ENCODE measurements at regions not wholly inside any gene's neighbourhood (a gene's known extent, or its start where the extent isn't known, plus 50 kb on each side); places are given as distances from the start of the nearest gene placed in this dataset.
"Not testable (repeated sequence)": the region's sequence is repeated elsewhere in the genome, so short reads cannot be mapped to it uniquely, and the experiment has no call there.

DNA sequence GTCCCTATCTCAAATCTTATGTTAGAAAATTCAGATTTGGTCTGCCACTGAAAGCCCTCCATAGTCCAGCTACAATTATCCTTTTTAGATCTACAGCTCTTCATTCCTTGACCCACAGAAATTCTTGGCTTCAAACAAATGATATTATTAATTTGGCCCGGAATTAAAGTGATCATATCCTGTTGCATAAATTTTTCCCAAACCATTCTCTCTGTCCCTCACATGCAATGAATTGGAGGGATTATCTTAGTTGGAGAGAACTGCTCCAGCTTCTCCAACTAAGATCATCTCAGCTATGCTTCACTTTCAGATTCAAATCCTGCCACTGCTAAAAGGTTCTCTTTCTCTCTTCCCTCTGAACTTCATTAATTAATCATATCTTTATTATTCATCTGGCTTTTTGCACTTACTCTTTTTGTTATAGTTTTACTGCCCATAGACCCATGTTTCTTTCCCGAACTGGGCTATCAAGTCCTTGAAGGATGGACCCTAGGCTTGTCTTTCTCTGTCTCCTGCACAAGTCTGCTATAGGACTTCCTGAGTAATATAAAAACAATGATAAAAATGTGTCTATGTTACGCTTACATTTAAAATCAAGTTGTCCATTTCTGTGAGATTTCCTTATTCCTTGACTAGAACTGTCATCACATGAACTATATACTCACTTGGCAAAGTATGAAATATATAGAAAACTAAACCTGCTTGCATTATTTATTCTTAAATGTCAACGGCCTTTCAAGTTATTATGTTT lies 493.9 kb upstream of the MARCKS start:
- DNase-seq = no peak

- DNase-seq = no peak
These were observed 493.3 kb upstream of the MARCKS start for GRCh38 chr6:113363866-113364265.

DNA sequence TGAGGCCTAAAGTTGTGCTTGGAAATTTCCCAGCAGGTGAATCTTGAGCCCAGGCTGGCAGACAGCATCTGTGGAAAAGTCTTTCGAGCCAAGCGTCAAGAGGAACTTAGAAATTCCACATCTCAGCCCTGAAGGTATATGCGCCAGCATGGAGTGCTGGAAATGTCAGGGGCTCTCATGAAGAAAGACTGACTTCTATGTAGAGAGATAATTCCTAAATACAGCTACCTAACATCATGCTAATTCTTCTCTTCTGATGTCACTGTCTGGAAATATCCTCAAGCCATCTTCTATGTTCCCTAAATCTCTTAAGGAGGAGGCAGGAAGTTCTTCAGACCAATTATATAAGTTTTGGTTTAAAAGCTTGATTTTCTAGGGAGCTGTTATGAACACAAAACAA lies 492.4 kb upstream of the MARCKS start:
- DNase-seq = no peak

DNA sequence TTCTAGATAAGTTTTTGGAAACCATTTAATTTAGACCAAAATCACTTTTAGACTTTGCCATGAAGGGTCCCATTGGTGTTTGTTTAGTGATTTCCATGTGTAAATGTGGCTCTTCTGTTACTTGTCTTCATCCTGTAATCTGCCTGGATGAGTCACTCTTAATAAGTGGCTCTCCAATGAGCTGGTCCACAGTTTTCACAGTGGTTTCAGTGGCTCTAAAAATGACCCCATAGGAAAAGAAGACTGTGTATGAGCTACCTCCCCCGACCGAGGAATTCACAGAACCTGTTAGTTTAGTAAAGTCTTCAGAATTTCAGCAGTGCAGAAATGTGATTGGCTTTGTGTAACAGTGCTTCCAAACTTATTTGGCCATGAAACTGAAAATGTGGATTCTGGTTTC lies 492.0 kb upstream of the MARCKS start:
- DNase-seq = no peak

- no peak for DNase-seq
These were observed 490.6 kb upstream of the MARCKS start for GRCh38 chr6:113366505-113366904.

DNA sequence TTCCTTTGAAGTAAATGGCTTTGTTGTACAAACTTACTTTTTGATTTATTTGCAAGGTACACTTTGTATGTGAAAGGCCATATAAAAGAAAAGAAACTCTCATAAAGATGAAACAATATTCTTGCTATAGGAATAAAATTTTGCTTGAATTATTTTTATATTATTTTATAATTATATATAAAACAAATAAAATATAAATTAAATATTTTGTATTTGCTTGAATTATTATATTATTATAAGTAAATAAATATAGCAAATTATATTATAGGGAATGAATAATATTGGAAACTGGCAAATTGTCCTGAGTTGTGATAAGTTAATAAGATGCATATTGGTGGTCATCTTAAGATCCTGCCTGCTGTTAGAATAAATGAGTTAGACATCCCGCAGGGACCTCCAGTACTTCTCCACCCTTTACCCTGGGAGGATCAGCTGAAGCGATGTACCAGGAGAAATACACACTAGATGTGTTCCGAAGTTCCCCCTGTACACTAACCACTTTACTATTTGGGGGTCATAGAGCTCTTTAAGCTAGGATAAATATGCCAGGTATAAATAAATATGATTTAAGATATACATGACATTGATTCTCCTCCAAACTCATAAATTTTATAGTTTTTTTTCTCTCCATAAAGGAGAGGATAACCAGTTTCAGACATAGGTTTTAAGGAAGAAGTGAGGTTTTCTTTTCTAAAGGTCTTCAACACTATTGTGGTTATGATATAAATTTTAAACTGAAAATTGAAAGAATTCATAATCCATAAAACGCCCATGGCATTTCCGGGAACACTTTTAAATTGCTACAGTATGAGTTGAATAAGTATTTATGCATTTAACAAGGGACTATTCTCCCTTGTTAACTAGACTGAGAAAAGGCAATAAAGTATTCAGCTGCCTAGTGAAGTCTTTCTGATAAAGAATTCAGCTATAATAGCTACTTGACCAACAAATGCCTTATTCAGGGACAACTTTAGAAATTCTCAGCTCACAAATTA lies 486.3 kb upstream of the MARCKS start:
- no peak for DNase-seq

GRCh38 chr6:113375466-113375865 lies 481.7 kb upstream of the MARCKS start:
- DNase-seq = not testable (repeated sequence)

DNA sequence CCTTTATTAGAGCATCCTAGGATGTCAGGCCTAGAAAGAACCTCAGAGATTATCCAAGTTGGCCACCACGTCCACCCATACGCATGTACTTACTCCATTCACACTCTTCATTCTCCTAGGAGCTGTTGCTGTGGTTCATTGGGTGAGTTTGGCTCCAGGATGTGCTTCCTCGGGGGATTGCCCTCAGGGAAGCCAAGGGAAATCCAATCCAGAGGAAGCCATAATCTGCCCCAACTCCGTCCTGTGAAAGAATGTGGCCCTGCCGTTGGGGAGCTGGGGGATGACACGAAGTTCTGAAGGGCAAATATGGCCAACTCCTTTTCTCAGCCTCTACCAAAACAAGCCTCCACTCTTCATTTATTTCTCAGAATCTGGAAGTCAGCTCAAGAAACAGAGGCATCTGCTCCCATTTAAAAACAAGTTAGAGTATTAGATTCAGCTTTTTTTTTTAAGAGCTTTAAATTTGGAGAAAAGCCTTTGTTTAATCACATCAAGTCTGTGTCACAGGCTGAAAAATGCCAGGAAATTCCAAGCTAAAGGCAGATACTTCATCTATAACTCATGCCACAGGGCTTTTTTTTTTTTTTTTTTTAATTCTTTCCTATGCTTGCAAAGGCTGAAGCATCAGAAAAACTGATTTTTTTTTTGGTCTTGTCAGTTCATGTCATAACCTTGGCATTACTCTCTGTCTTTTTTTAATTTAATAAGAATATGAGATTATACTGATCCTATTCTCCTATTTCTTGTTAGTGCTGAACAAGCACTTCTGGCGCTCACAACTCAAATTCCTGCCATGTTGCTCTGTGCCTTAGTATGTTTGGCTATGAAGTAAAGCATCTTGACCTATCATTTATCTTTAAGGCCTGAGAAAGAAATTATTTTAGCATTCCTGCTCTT lies 480.9 kb upstream of the MARCKS start:
- DNase-seq = no peak

- DNase-seq = no peak
These were observed 480.3 kb upstream of the MARCKS start for GRCh38 chr6:113376847-113377165.

- no peak for DNase-seq
These were observed 479.7 kb upstream of the MARCKS start for GRCh38 chr6:113377362-113377942.

DNA sequence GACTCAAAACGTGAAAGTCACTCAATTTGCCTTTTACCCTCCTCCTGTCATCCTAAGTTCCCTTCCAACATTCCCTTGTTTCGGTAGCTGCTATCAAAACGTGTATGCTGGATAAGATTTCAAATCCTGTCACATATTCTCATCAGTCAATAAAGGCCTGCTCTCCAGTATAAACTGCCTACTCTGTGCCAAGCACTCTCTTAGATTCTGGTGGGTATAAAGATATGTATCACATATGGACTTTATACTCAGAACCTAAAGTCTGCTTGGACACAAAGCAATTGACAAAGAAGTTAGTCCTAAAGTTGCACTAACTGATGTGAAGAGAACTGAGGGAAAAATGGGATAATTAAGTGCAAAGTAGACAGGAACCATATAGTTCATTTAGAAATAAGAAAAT lies 476.6 kb upstream of the MARCKS start:
- DNase-seq = no peak

DNA sequence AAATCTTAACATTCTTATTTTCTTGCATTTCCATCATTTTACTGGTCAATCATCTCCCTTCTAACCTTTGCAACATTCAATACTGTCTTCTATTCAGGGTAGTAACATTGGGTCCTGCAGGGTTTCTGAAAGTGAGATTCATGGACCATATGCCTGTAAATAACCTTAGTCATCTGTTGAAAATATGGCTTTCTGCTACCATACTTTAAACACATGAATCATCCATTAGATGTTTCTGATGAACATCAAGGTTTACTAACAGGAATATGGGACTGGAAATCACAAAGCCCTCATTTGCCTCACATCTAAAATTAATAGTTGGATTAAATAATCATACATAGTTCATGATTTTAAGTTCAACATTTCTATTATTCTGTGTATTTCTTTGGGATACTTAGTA lies 475.9 kb upstream of the MARCKS start:
- no peak for DNase-seq

- no peak for DNase-seq
These were observed 475.2 kb upstream of the MARCKS start for GRCh38 chr6:113381959-113382358.

DNA sequence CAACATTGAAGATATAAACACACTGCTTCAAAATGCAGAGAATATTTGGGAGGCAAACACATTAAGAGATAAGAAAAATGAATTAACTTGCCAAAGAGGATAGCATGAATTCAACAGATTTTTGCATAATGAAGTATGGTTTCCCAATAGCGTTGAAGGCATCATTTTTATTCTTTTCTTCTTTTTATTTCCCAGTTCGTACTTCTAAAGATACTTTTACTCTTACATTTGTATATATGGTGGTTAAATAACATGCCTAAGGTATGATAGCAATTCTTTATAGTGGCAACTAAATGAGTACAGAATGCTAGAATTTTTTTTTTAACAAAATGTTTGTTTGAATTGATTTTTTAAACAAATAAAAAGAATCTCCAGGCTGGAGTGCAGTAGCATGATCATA lies 473.4 kb upstream of the MARCKS start:
- no peak for DNase-seq

- DNase-seq = no peak
These were observed 472.1 kb upstream of the MARCKS start for GRCh38 chr6:113385020-113385431.

- DNase-seq = no peak
These were observed 468.1 kb upstream of the MARCKS start for GRCh38 chr6:113388996-113389395.

DNA sequence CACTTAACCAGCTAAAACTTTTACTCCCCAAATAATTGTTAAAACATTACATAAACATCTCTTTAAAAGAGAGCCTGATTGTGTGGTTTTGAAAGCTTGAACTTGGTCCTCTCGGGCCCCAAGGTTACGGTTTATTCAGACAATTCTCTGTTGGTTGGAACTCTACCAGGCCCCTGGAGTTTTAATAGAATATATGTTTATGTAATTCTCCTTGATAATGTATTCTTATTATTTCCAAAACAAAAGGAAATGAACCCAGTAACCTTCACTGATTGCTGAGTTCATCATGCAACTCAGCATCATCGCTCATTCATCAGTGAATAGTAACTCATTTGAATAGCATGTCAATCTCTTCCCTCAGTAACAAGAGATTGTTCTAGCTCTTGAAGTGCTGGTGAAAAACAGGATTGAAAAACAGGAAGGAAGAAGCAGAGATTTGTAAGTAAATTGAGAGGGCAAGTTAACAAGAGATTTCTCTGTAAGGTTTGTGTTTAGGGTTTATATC lies 464.5 kb upstream of the MARCKS start:
- DNase-seq = no peak

GRCh38 chr6:113394216-113394615 lies 462.9 kb upstream of the MARCKS start:
- no peak for DNase-seq

GRCh38 chr6:113394729-113395128 lies 462.4 kb upstream of the MARCKS start:
- no peak for DNase-seq

DNA sequence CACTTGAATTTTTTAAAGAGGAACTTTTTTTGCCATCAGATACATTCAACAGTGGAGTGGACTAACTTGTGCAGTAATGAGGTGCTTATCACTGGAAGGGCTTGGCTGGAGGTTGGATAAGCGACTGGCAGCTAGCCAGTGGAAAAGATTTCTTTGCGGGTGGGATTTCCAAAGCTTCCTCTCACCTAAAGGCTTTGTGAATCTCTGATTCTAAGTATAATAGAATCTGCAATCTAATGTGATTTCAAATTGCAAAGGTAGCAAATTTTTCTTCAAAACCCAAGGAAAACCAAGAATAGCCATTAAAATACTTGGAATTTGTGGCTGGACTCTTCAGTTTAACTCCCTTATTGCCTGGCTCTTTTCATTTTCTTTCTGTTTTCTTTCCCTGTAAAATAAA lies 460.4 kb upstream of the MARCKS start:
- no peak for DNase-seq

- DNase-seq = no peak
These were observed 459.9 kb upstream of the MARCKS start for GRCh38 chr6:113397236-113397635.

DNA sequence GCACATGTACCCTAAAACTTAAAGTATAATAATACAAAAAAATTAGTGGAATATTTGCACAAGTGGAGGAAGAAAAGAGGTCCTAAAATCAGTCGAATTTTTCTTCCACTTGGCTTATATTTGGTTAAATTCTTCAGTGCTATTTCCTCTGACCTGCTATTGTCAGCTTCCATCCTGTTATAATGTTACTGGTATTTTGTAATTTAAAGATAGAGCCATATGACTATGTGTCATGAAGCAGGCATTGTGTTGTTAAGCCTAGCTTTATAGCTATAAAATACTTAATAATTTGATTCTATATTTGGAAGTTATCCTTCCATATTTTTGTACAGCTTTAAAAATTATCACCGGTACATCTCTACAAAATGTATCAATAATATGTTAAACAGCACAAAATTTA lies 455.9 kb upstream of the MARCKS start:
- DNase-seq = no peak

GRCh38 chr6:113402544-113402943 lies 454.6 kb upstream of the MARCKS start:
- DNase-seq = no peak

Measured in suppressor macrophage treated with lipopolysaccharide for 4 hours (primary cell).